ENCODE measurements at regions not wholly inside any gene's neighbourhood (a gene's known extent, or its start where the extent isn't known, plus 50 kb on each side); places are given as distances from the start of the nearest gene placed in this dataset.

- H3K9me3 ChIP-seq = no peaks in the 10 kb centered on the region
- no peak overlapping the region for H3K27ac ChIP-seq
- FAIRE-seq (no peak), ATAC-seq (no peak), DNase-seq (ENCODE audit: low read depth in 1 of 2, low spot score in 1 of 2) (no peak)
- TF ChIP-seq NFE2L2 (conservative IDR thresholded peaks at IDR 0.05; ENCODE audit: low read length) = no peak
- TF ChIP-seq NPAS2 (CRISPR knock-in tag; IDR thresholded peaks at IDR 0.05; ENCODE audit: borderline replicate concordance) = no peak
- no peak for TF ChIP-seq HOXA7 (CRISPR knock-in tag; IDR thresholded peaks at IDR 0.05)
- TF ChIP-seq KDM1A (IDR thresholded peaks at IDR 0.05; ENCODE audit: low read depth) = no peak
- no peak for TF ChIP-seq BHLHE40 (IDR thresholded peaks at IDR 0.05; ENCODE audit: low read depth, low read length)
- TF ChIP-seq HES2 (IDR thresholded peaks at IDR 0.05) = no peak
- no peak for TF ChIP-seq RARB (CRISPR knock-in tag; IDR thresholded peaks at IDR 0.05)
- WGBS (ENCODE audit: missing lambda C conversion rate) = 6% methylated on average over 1 of the region's 1 CpG
- ChIA-PET POLR2A (no interaction called here), CTCF (no interaction called here)
- H3K4me1 ChIP-seq = no peaks in the 10 kb centered on the region
- H3K4me3 ChIP-seq = no peak overlapping the region
- no peak overlapping the region for H3K4me2 ChIP-seq
Observed at GRCh38 chr13:83378908-83379307, 503.4 kb downstream of the SLITRK1 start.

DNA sequence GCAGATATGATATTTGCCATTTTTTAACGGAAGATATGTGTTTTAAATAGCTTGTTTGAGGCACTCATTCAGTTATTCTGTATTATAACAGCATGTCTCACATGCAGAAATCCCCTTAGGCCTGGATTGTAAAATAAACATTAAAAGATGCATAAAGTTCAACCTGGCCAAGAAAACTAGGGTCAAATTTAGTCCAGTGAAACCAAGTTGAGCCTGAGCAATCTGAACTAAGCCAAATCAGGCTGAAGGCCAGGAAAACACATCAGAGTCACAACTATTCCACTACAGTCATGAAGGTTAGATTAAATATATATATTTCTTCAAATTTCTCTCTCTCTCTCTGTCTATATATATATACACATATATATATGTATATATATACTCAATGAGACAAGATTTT lies 504.8 kb downstream of the SLITRK1 start:
- no peak for DNase-seq (ENCODE audit: low read depth in 1 of 2, low spot score in 1 of 2)
- Histone ChIP-seq H3K9me3 (no peaks in the 10 kb centered on the region), H3K4me3 (no peak overlapping the region), H3K4me2 (no peak overlapping the region), H3K27ac (no peak overlapping the region), H3K4me1 (no peaks in the 10 kb centered on the region)
- FAIRE-seq = no peak
- CTCF ChIA-PET = no interaction called here
- 31% methylated on average over 1 of the region's 1 CpG for WGBS (ENCODE audit: missing lambda C conversion rate)
- POLR2A ChIA-PET = no interaction called here
- ATAC-seq = no peak
- TF ChIP-seq HOXB13 (CRISPR knock-in tag; IDR thresholded peaks at IDR 0.05; ENCODE audit: low read depth) (no peak), HOXB5 (CRISPR knock-in tag; IDR thresholded peaks at IDR 0.05) (no peak), HDAC2 (IDR thresholded peaks at IDR 0.05) (no peak), FOXS1 (CRISPR knock-in tag; IDR thresholded peaks at IDR 0.05) (no peak), RARB (CRISPR knock-in tag; IDR thresholded peaks at IDR 0.05) (no peak)

GRCh38 chr13:83372786-83373185 lies 509.5 kb downstream of the SLITRK1 start:
- POLR2A ChIA-PET = no interaction called here
- WGBS (ENCODE audit: missing lambda C conversion rate) = 0% methylated on average over 2 of the region's 2 CpGs
- TF ChIP-seq REST (IDR thresholded peaks at IDR 0.05) (no peak), SMC3 (IDR thresholded peaks at IDR 0.05) (no peak), HMGXB4 (CRISPR knock-in tag; IDR thresholded peaks at IDR 0.05; ENCODE audit: borderline replicate concordance) (no peak), MAZ (IDR thresholded peaks at IDR 0.05; ENCODE audit: borderline replicate concordance, low read depth, low read length) (no peak), RAD21 (conservative IDR thresholded peaks at IDR 0.05 in 1 of 2, IDR thresholded peaks at IDR 0.05 in 1 of 2) (no peak), JUNB (IDR thresholded peaks at IDR 0.05) (no peak), CEBPB (IDR thresholded peaks at IDR 0.05) (no peak), ATOH8 (CRISPR knock-in tag; IDR thresholded peaks at IDR 0.05; ENCODE audit: low read depth) (no peak)
- TF ChIP-seq, protein P1, sequence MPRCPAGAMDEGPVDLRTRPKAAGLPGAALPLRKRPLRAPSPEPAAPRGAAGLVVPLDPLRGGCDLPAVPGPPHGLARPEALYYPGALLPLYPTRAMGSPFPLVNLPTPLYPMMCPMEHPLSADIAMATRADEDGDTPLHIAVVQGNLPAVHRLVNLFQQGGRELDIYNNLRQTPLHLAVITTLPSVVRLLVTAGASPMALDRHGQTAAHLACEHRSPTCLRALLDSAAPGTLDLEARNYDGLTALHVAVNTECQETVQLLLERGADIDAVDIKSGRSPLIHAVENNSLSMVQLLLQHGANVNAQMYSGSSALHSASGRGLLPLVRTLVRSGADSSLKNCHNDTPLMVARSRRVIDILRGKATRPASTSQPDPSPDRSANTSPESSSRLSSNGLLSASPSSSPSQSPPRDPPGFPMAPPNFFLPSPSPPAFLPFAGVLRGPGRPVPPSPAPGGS (IDR thresholded peaks at IDR 0.05) = no peak

More at GRCh38 chr13:83372786-83373185, 509.5 kb downstream of the SLITRK1 start:
- CTCF ChIA-PET = no interaction called here
- ATAC-seq = no peak
- no peak overlapping the region for H3K27ac ChIP-seq
- no peak overlapping the region for H3K4me3 ChIP-seq
- no peaks in the 10 kb centered on the region for H3K9me3 ChIP-seq
- no peaks in the 10 kb centered on the region for H3K4me1 ChIP-seq
- H3K4me2 ChIP-seq = no peak overlapping the region
- DNase-seq (ENCODE audit: low read depth in 1 of 2, low spot score in 1 of 2) = peak in 1 of 2 experiments; percentile 3
- FAIRE-seq = no peak

All from A549 (cell line).